ENCODE measurements at regions not wholly inside any gene's neighbourhood (a gene's known extent, or its start where the extent isn't known, plus 50 kb on each side); places are given as distances from the start of the nearest gene placed in this dataset.
"Not testable (repeated sequence)": the region's sequence is repeated elsewhere in the genome, so short reads cannot be mapped to it uniquely, and the experiment has no call there.

- in situ Hi-C loops (cut with MboI; ENCODE audit: low sequenced_read_pairs) = no loop called here
Observed at GRCh38 chr19:31525610-31526147, 176.4 kb upstream of the TSHZ3 start.

GRCh38 chr19:31527443-31527842 is 178.2 kb upstream of the TSHZ3 start:
- in situ Hi-C loops (cut with MboI; ENCODE audit: low sequenced_read_pairs) = no loop called here

- in situ Hi-C loops (cut with MboI; ENCODE audit: low sequenced_read_pairs) = no loop called here
Observed at GRCh38 chr19:31528261-31528660, 179.0 kb upstream of the TSHZ3 start.

- in situ Hi-C loops (cut with MboI; ENCODE audit: low sequenced_read_pairs) = no loop called here
Observed at GRCh38 chr19:31529121-31529520, 179.9 kb upstream of the TSHZ3 start.

GRCh38 chr19:31530781-31531180 is 181.5 kb upstream of the TSHZ3 start:
- in situ Hi-C loops (cut with MboI; ENCODE audit: low sequenced_read_pairs) = no loop called here

GRCh38 chr19:31531326-31531725 is 182.1 kb upstream of the TSHZ3 start:
- in situ Hi-C loops (cut with MboI; ENCODE audit: low sequenced_read_pairs) = no loop called here

GRCh38 chr19:31532034-31532433 is 182.8 kb upstream of the TSHZ3 start:
- in situ Hi-C loops (cut with MboI; ENCODE audit: low sequenced_read_pairs) = no loop called here

GRCh38 chr19:31533114-31533513 is 183.9 kb upstream of the TSHZ3 start:
- in situ Hi-C loops (cut with MboI; ENCODE audit: low sequenced_read_pairs) = no loop called here

GRCh38 chr19:31534231-31534630 is 185.0 kb upstream of the TSHZ3 start:
- in situ Hi-C loops (cut with MboI; ENCODE audit: low sequenced_read_pairs) = no loop called here

GRCh38 chr19:31534786-31535657 is 185.8 kb upstream of the TSHZ3 start:
- in situ Hi-C loops (cut with MboI; ENCODE audit: low sequenced_read_pairs) = no loop called here

- in situ Hi-C loops (cut with MboI; ENCODE audit: low sequenced_read_pairs) = no loop called here
Observed at GRCh38 chr19:31535691-31536460, 186.6 kb upstream of the TSHZ3 start.

GRCh38 chr19:31537136-31537535 is 187.9 kb upstream of the TSHZ3 start:
- in situ Hi-C loops (cut with MboI; ENCODE audit: low sequenced_read_pairs) = no loop called here

- in situ Hi-C loops (cut with MboI; ENCODE audit: low sequenced_read_pairs) = not testable (repeated sequence)
Observed at GRCh38 chr19:31537902-31538301, 188.7 kb upstream of the TSHZ3 start.

- in situ Hi-C loops (cut with MboI; ENCODE audit: low sequenced_read_pairs) = no loop called here
Observed at GRCh38 chr19:31538879-31539278, 189.6 kb upstream of the TSHZ3 start.

GRCh38 chr19:31539386-31539785 is 190.2 kb upstream of the TSHZ3 start:
- in situ Hi-C loops (cut with MboI; ENCODE audit: low sequenced_read_pairs) = no loop called here

- in situ Hi-C loops (cut with MboI; ENCODE audit: low sequenced_read_pairs) = no loop called here
Observed at GRCh38 chr19:31541396-31541795, 192.2 kb upstream of the TSHZ3 start.

- in situ Hi-C loops (cut with MboI; ENCODE audit: low sequenced_read_pairs) = no loop called here
Observed at GRCh38 chr19:31543456-31543855, 194.2 kb upstream of the TSHZ3 start.

- in situ Hi-C loops (cut with MboI; ENCODE audit: low sequenced_read_pairs) = no loop called here
Observed at GRCh38 chr19:31545777-31546176, 196.5 kb upstream of the TSHZ3 start.

- in situ Hi-C loops (cut with MboI; ENCODE audit: low sequenced_read_pairs) = no loop called here
Observed at GRCh38 chr19:31546205-31546960, 197.1 kb upstream of the TSHZ3 start.

GRCh38 chr19:31548941-31549340 is 199.7 kb upstream of the TSHZ3 start:
- in situ Hi-C loops (cut with MboI; ENCODE audit: low sequenced_read_pairs) = no loop called here
